ENCODE measurements at regions not wholly inside any gene's neighbourhood (a gene's known extent, or its start where the extent isn't known, plus 50 kb on each side); places are given as distances from the start of the nearest gene placed in this dataset.
"Not testable (repeated sequence)": the region's sequence is repeated elsewhere in the genome, so short reads cannot be mapped to it uniquely, and the experiment has no call there.

- not testable (repeated sequence) for DNase-seq (ENCODE audit: low spot score)
Observed at GRCh38 chr1:120664376-120665249, 59.1 kb upstream of the NBPF26 start.

GRCh38 chr1:120665250-120665577, 58.5 kb upstream of the NBPF26 start:
- DNase-seq (ENCODE audit: low spot score): not testable (repeated sequence)

- not testable (repeated sequence) for DNase-seq (ENCODE audit: low spot score)
Observed at GRCh38 chr1:120668187-120668586, 55.6 kb upstream of the NBPF26 start.
